B cell (primary cell): ENCODE measurements at regions not wholly inside any gene's neighbourhood (a gene's known extent, or its start where the extent isn't known, plus 50 kb on each side); places are given as distances from the start of the nearest gene placed in this dataset.
"Not testable (repeated sequence)": the region's sequence is repeated elsewhere in the genome, so short reads cannot be mapped to it uniquely, and the experiment has no call there.

Source experiments
- ATAC-seq: fragments of 200-7000 bp; cut with Tn5 transposase; one replicate; pipeline ENCODE4 v1.10.0; 2021; ENCODE audit warnings: low read depth, mild to moderate bottlenecking, moderate number of reproducible peaks, moderate library complexity
- CTCF ChIA-PET: fragments of 350-600 bp; sonication (Branson Sonifier 250); formaldehyde crosslinking; loops from one replicate; lab custom pipeline; 2021; ENCODE audit warnings: antibody characterized with exemption, inconsistent platforms; lab: Charles Lee
- POLR2A ChIA-PET: fragments of 350-600 bp; sonication (Branson Sonifier 250); formaldehyde crosslinking; loops from one replicate; lab custom pipeline; 2021; ENCODE audit warnings: antibody characterized with exemption; lab: Charles Lee
- DNase-seq: peaks from one replicate; pipeline ENCODE4 v3.0.0; 2013
- H2AFZ ChIP-seq: 2 replicates; pipeline ENCODE4 v1.6.1; 2012; ENCODE audit warnings: mild to moderate bottlenecking, low read depth, low read length; ENCODE audit not compliant: insufficient read depth, poor library complexity, severe bottlenecking
- H3K27ac ChIP-seq, 2 donors: 1 replicate in 1 of 2; 2 replicates in 1 of 2; pipeline ENCODE4 v1.5.1; 2012 to 2013; ENCODE audit warnings: low read length in 2 of 2, mild to moderate bottlenecking in 2 of 2, moderate library complexity in 1 of 2
- H3K27me3 ChIP-seq, 4 experiments: fragments of 200-600 bp in 1 of 4; sonication (generic) in 1 of 4; replicated peaks in 1 of 4; 1 replicate in 2 of 4; 2 replicates in 2 of 4; pipeline versions ENCODE4 v1.6.1 to v1.7.0; 2013 to 2016; ENCODE audit warnings: low read length in 3 of 4, mild to moderate bottlenecking in 2 of 4, mixed read lengths in 1 of 4, moderate library complexity in 1 of 4; ENCODE audit not compliant: insufficient read depth in 4 of 4, control insufficient read depth in 3 of 4; ENCODE audit errors: control extremely low read depth in 1 of 4
- H3K36me3 ChIP-seq, 2 experiments: replicated peaks in 1 of 2; 1 replicate in 1 of 2; 2 replicates in 1 of 2; pipeline versions ENCODE4 v1.6.1 to v1.7.1; 2013; ENCODE audit warnings: low read length in 1 of 2; ENCODE audit not compliant: insufficient read depth in 2 of 2, control insufficient read depth in 1 of 2; ENCODE audit errors: control extremely low read depth in 1 of 2, extremely low read depth in 1 of 2
- H3K4me1 ChIP-seq, 2 donors: fragments of 200-600 bp in 1 of 2; sonication (generic) in 1 of 2; 1 replicate in 1 of 2; 2 replicates in 1 of 2; pipeline versions ENCODE4 v1.5.1 to v1.6.1; 2013 to 2017; ENCODE audit warnings: low read length in 2 of 2; ENCODE audit not compliant: control insufficient read depth in 2 of 2, insufficient read depth in 2 of 2
- H3K4me2 ChIP-seq: replicated peaks from 2 replicates; pipeline ENCODE3; 2012; ENCODE audit warnings: mild to moderate bottlenecking, low read depth, low read length; ENCODE audit not compliant: poor library complexity, severe bottlenecking
- H3K4me3 ChIP-seq, 5 experiments: fragments of 200-600 bp in 1 of 5; sonication (generic) in 1 of 5; 1 replicate in 3 of 5; 2 replicates in 2 of 5; pipeline versions ENCODE4 v1.5.1 to v1.7.0; 2011 to 2016; ENCODE audit warnings: low read length in 4 of 5, mild to moderate bottlenecking in 4 of 5, low read depth in 2 of 5, control low read depth in 1 of 5, moderate library complexity in 1 of 5; ENCODE audit not compliant: insufficient read depth in 1 of 5; ENCODE audit errors: control extremely low read depth in 1 of 5, extremely low read depth in 1 of 5
- H3K79me2 ChIP-seq: fragments of 200-600 bp; sonication (generic); one replicate; pipeline ENCODE4 v1.6.0; 2016; ENCODE audit warnings: low read length; ENCODE audit not compliant: control insufficient read depth, insufficient read depth
- H3K9ac ChIP-seq: fragments of 200-600 bp; sonication (generic); 2 replicates; pipeline ENCODE4 v1.6.1; 2017; ENCODE audit warnings: mild to moderate bottlenecking, low read length, moderate library complexity
- H3K9me3 ChIP-seq, 3 donors: one replicate each; pipeline versions ENCODE4 v1.6.1 to v1.7.1; 2013; ENCODE audit warnings: low read length in 2 of 3; ENCODE audit not compliant: control insufficient read depth in 2 of 3, insufficient read depth in 1 of 3; ENCODE audit errors: control extremely low read depth in 1 of 3
- H4K20me1 ChIP-seq: 2 replicates; pipeline ENCODE4 v1.6.0; 2012; ENCODE audit warnings: mild to moderate bottlenecking, low read length; ENCODE audit not compliant: insufficient read depth, control insufficient read depth, poor library complexity, severe bottlenecking
- H3K27ac Mint-ChIP-seq: one replicate; pipeline ENCODE4 v1.8.0; 2021; ENCODE audit warnings: mixed read lengths
- H3K27me3 Mint-ChIP-seq: one replicate; pipeline ENCODE4 v1.8.0; 2021; ENCODE audit warnings: mixed read lengths
- H3K4me1 Mint-ChIP-seq: one replicate; pipeline ENCODE4 v1.8.0; 2021; ENCODE audit warnings: mixed read lengths
- H3K4me3 Mint-ChIP-seq: one replicate; pipeline ENCODE4 v1.8.0; 2021; ENCODE audit warnings: mixed read lengths
- H3K9me3 Mint-ChIP-seq: one replicate; pipeline ENCODE4 v1.8.0; 2022; ENCODE audit warnings: mixed read lengths; ENCODE audit not compliant: insufficient read depth
- EZH2 ChIP-seq: IDR thresholded peaks from 2 replicates; pipeline ENCODE4 v1.6.1; 2012; ENCODE audit warnings: borderline replicate concordance, low read depth, mild to moderate bottlenecking, moderate library complexity, low read length; ENCODE audit not compliant: insufficient read depth, poor library complexity, severe bottlenecking
- WGBS: methylation state at CpG from one replicate; pipeline ENCODE4 v1.1.5; 2013; ENCODE audit warnings: missing lambda C conversion rate; ENCODE audit not compliant: insufficient coverage; 5-methylcytosine and 5-hydroxymethylcytosine counted together
- intact Hi-C: fragments of 100-400 bp; cut with micrococcal nuclease; formaldehyde crosslinking; loops from one replicate; pipeline ENCODE4 v1.10.0; 2022
- TF ChIP-seq, protein P1 (sequence below): fragments of 200-600 bp; IDR thresholded peaks from one replicate; pipeline ENCODE4 v1.8.0; 2022; ENCODE audit warnings: antibody characterized with exemption, mild to moderate bottlenecking

DNA sequence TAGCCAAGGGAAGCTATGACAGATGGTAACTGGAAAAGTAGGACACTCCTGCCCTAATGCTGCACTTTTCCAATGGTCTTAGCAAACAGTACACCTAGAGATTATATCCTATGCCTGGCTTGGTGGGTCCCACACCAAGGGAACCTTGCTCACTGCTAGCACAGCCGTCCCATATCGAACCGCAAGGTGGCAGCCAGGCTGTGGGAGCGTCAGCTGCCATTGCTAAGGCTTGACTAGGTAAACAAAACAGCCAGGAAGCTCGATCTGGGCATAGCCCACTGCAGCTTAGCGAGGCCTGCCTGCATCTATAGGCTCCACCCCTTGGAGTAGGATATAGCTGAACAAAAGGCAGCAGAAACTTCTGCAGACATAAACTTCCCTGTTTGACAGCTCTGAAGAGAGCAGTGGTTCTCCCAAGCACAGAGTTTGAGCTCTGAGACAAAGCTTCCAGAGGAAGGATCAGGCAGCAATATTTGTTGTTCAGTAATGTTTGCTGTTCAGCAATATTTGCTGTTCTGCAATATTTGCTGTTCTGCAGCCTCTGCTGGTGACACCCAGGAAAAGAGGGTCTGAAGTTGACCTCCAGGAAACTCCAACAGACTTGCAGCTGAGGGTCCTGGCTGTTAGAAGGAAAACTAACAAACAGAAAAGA lies 173.9 kb downstream of the RPS4Y2 start:
- CTCF ChIA-PET = no interaction called here

GRCh38 chrY:20936709-20937251 lies 180.9 kb downstream of the RPS4Y2 start:
- peak overlapping the region in 1 of 2 donors; percentile 15 for H3K27ac ChIP-seq
- ATAC-seq = peak; percentile 56
- Mint-ChIP-seq H3K27ac (peak overlapping the region; percentile 76), H3K4me1 (peaks cover 15% of the 10 kb centered on the region), H3K4me3 (peak overlapping the region; percentile 29)
- H2AFZ ChIP-seq, POLR2A ChIA-PET, H4K20me1 ChIP-seq, H3K36me3 ChIP-seq, H3K9me3 Mint-ChIP-seq, H3K9ac ChIP-seq, H3K79me2 ChIP-seq, H3K4me3 ChIP-seq, CTCF ChIA-PET, H3K27me3 Mint-ChIP-seq, H3K4me2 ChIP-seq, H3K27me3 ChIP-seq: not testable (repeated sequence)
- DNase-seq = peak; percentile 41
- no CpG with 5 or more reads among the region's 7 CpGs for WGBS
- peaks cover 0 to 12% (median 0%) of the 10 kb centered on the region in 3 donors for H3K9me3 ChIP-seq
- H3K4me1 ChIP-seq = peaks cover 0 to 10% of the 10 kb centered on the region in 2 donors
- intact Hi-C loops = loop anchor here (5.0 kb wide), 1 partner anchor 301 kb away; no protein-coding TSS in a partner anchor

More for the DNA sequence above, 173.9 kb downstream of the RPS4Y2 start:
- Histone ChIP-seq H3K4me2 (no peak overlapping the region), H3K9me3 (peaks cover 1 to 18% (median 9%) of the 10 kb centered on the region in 3 donors), H3K79me2 (no peaks in the 10 kb centered on the region), H3K4me1 (peaks cover 0 to 11% of the 10 kb centered on the region in 2 donors), H3K9ac (no peak overlapping the region), H3K4me3 (no peak overlapping the region), H3K27me3 (no peaks in the 10 kb centered on the region), H3K36me3 (no peaks in the 10 kb centered on the region), H4K20me1 (no peaks in the 10 kb centered on the region), H2AFZ (no peak overlapping the region), H3K27ac (no peak overlapping the region)
- Mint-ChIP-seq H3K4me1 (peaks cover 10% of the 10 kb centered on the region), H3K27me3 (no peaks in the 10 kb centered on the region), H3K9me3 (peaks cover 2% of the 10 kb centered on the region), H3K27ac (no peak overlapping the region), H3K4me3 (no peak overlapping the region)
- intact Hi-C loops = no loop called here
- DNase-seq (no peak), ATAC-seq (no peak)
- WGBS = no CpG with 5 or more reads among the region's 6 CpGs
- TF ChIP-seq, protein P1, sequence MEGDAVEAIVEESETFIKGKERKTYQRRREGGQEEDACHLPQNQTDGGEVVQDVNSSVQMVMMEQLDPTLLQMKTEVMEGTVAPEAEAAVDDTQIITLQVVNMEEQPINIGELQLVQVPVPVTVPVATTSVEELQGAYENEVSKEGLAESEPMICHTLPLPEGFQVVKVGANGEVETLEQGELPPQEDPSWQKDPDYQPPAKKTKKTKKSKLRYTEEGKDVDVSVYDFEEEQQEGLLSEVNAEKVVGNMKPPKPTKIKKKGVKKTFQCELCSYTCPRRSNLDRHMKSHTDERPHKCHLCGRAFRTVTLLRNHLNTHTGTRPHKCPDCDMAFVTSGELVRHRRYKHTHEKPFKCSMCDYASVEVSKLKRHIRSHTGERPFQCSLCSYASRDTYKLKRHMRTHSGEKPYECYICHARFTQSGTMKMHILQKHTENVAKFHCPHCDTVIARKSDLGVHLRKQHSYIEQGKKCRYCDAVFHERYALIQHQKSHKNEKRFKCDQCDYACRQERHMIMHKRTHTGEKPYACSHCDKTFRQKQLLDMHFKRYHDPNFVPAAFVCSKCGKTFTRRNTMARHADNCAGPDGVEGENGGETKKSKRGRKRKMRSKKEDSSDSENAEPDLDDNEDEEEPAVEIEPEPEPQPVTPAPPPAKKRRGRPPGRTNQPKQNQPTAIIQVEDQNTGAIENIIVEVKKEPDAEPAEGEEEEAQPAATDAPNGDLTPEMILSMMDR = no peak
- TF ChIP-seq EZH2 = no peak
- POLR2A ChIA-PET = no interaction called here
